ENCODE measurements at regions not wholly inside any gene's neighbourhood (a gene's known extent, or its start where the extent isn't known, plus 50 kb on each side); places are given as distances from the start of the nearest gene placed in this dataset.

GRCh38 chr1:88401313-88401712 lies 282.8 kb upstream of the PKN2 start:
- DNase-seq (ENCODE audit: low read depth), result peak; percentile 52
- TF ChIP-seq CTCF (IDR thresholded peaks at IDR 0.05; ENCODE audit: insufficient read depth, low read depth, low read length, missing control alignments), result no peak
- no peak overlapping the region for H3K4me3 ChIP-seq (ENCODE audit: low read depth, low read length)

GRCh38 chr1:88404582-88404981 lies 279.5 kb upstream of the PKN2 start:
- H3K4me3 ChIP-seq (ENCODE audit: low read depth, low read length), result no peak overlapping the region
- no peak for DNase-seq (ENCODE audit: low read depth)
- no peak for TF ChIP-seq CTCF (IDR thresholded peaks at IDR 0.05; ENCODE audit: insufficient read depth, low read depth, low read length, missing control alignments)

- no peak for DNase-seq (ENCODE audit: low read depth)
- no peak for TF ChIP-seq CTCF (IDR thresholded peaks at IDR 0.05; ENCODE audit: insufficient read depth, low read depth, low read length, missing control alignments)
- no peak overlapping the region for H3K4me3 ChIP-seq (ENCODE audit: low read depth, low read length)
Measured at GRCh38 chr1:88407248-88407647, 276.8 kb upstream of the PKN2 start.

- TF ChIP-seq CTCF (IDR thresholded peaks at IDR 0.05; ENCODE audit: insufficient read depth, low read depth, low read length, missing control alignments), result no peak
- DNase-seq (ENCODE audit: low read depth), result no peak
- no peak overlapping the region for H3K4me3 ChIP-seq (ENCODE audit: low read depth, low read length)
Measured at GRCh38 chr1:88421997-88422396, 262.1 kb upstream of the PKN2 start.

GRCh38 chr1:88433556-88433955 lies 250.5 kb upstream of the PKN2 start:
- DNase-seq (ENCODE audit: low read depth), result no peak
- no peak for TF ChIP-seq CTCF (IDR thresholded peaks at IDR 0.05; ENCODE audit: insufficient read depth, low read depth, low read length, missing control alignments)
- H3K4me3 ChIP-seq (ENCODE audit: low read depth, low read length), result no peak overlapping the region

GRCh38 chr1:88434836-88435235 lies 249.2 kb upstream of the PKN2 start:
- no peak overlapping the region for H3K4me3 ChIP-seq (ENCODE audit: low read depth, low read length)
- TF ChIP-seq CTCF (IDR thresholded peaks at IDR 0.05; ENCODE audit: insufficient read depth, low read depth, low read length, missing control alignments), result no peak
- DNase-seq (ENCODE audit: low read depth), result no peak

GRCh38 chr1:88441022-88441421 lies 243.1 kb upstream of the PKN2 start:
- TF ChIP-seq CTCF (IDR thresholded peaks at IDR 0.05; ENCODE audit: insufficient read depth, low read depth, low read length, missing control alignments), result no peak
- DNase-seq (ENCODE audit: low read depth), result no peak
- no peak overlapping the region for H3K4me3 ChIP-seq (ENCODE audit: low read depth, low read length)
